K562 (cell line): ENCODE measurements at regions not wholly inside any gene's neighbourhood (a gene's known extent, or its start where the extent isn't known, plus 50 kb on each side); places are given as distances from the start of the nearest gene placed in this dataset.

ENCODE experiments used
- ATAC-seq: fragments of 200-7000 bp; cut with Tn5 transposase; 3 replicates; pipeline ENCODE4 v1.9.1; 2020; ENCODE audit warnings: moderate library complexity
- BruUV-seq: library from RNA; stranded (reverse); fragments of 400-500 nt; replicated peaks from 2 replicates; lab custom pipeline; 2021; lab: Mats Ljungman, UMichigan
- CTCF ChIA-PET: fragments of 300-600 bp; formaldehyde crosslinking; extraction: SDS; loops from one replicate; lab custom pipeline; 2021; ENCODE audit warnings: low intra/inter-chr PET ratio; lab: Yijun Ruan, JAX
- POLR2A ChIA-PET: fragments of 300-600, 350-650 bp; sonication (Branson Sonifier 250); formaldehyde crosslinking; extraction: SDS; loops from one replicate; lab custom pipeline; 2021; ENCODE audit warnings: antibody characterized with exemption, inconsistent platforms; lab: Yijun Ruan, JAX
- DNase-seq, 4 experiments: peaks; one replicate each; pipeline versions ENCODE4 v3.0.0 to v3.0.0-alpha.2; 2011 to 2018; ENCODE audit warnings: low spot score in 3 of 4, mixed read lengths in 3 of 4; ENCODE audit errors: extremely low read depth in 1 of 4
- FAIRE-seq: peaks from 2 replicates; lab custom pipeline; 2011; peaks lifted over from hg19 to GRCh38; lab: Jason Lieb, UNC
- H2AFZ ChIP-seq: 2 replicates; pipeline ENCODE4 v1.6.0; 2011; ENCODE audit warnings: low read depth, low read length, control low read depth, inconsistent platforms
- H3K27ac ChIP-seq: fragments of 200-600 bp; 3 replicates; pipeline ENCODE4 v1.8.0; 2011; ENCODE audit warnings: low read depth, mild to moderate bottlenecking, control low read depth, inconsistent platforms, low read length, moderate library complexity, mixed read lengths; ENCODE audit errors: extremely low read depth
- H3K27me3 ChIP-seq, 2 experiments: fragments of 300-600 bp in 1 of 2; 2 replicates in 1 of 2; 3 replicates in 1 of 2; pipeline versions ENCODE4 v1.6.0 to v1.8.0; 2011; ENCODE audit warnings: inconsistent platforms in 2 of 2, low read length in 2 of 2, mild to moderate bottlenecking in 1 of 2, mixed read lengths in 1 of 2, moderate library complexity in 1 of 2; ENCODE audit not compliant: control insufficient read depth in 2 of 2, insufficient read depth in 2 of 2
- H3K36me3 ChIP-seq: fragments of 300-600 bp; 3 replicates; pipeline ENCODE4 v1.8.0; 2011; ENCODE audit warnings: mild to moderate bottlenecking, low read length, inconsistent platforms; ENCODE audit not compliant: control insufficient read depth, insufficient read depth
- H3K4me1 ChIP-seq, 2 experiments: fragments of 200-600 bp in 1 of 2; replicated peaks in 1 of 2; 2 replicates in 1 of 2; 3 replicates in 1 of 2; pipeline versions ENCODE4 v1.5.1 to v1.8.0; 2011; ENCODE audit warnings: inconsistent platforms in 2 of 2, low read length in 2 of 2, mild to moderate bottlenecking in 1 of 2, mixed read lengths in 1 of 2, moderate library complexity in 1 of 2; ENCODE audit not compliant: control insufficient read depth in 2 of 2, insufficient read depth in 2 of 2
- H3K4me2 ChIP-seq: 2 replicates; pipeline ENCODE4 v1.6.1; 2011; ENCODE audit warnings: low read length, control low read depth, inconsistent platforms, mixed read lengths; ENCODE audit not compliant: insufficient read depth
- H3K4me3 ChIP-seq: fragments of 200-600 bp; sonication (generic), shearing (Covaris generic); 2 replicates; pipeline ENCODE4 v1.5.1; 2016; ENCODE audit warnings: control low read depth, inconsistent platforms
- H3K79me2 ChIP-seq: fragments of 200-600 bp; 3 replicates; pipeline ENCODE4 v1.8.0; 2011; ENCODE audit warnings: low read length, inconsistent platforms; ENCODE audit not compliant: control insufficient read depth, insufficient read depth
- H3K9ac ChIP-seq, 2 experiments: 2 replicates each; pipeline versions ENCODE4 v1.6.0 to v1.6.1; 2011; ENCODE audit warnings: low read depth in 2 of 2, low read length in 2 of 2, control low read depth in 1 of 2, inconsistent platforms in 1 of 2, mild to moderate bottlenecking in 1 of 2, mixed read lengths in 1 of 2; ENCODE audit not compliant: insufficient read depth in 1 of 2
- H3K9me1 ChIP-seq: one replicate; pipeline ENCODE4 v1.6.0; 2011; ENCODE audit warnings: inconsistent platforms, mild to moderate bottlenecking, low read length, moderate library complexity; ENCODE audit not compliant: control insufficient read depth, insufficient read depth
- H3K9me3 ChIP-seq: replicated peaks from 2 replicates; pipeline ENCODE4 v1.5.1; 2011; ENCODE audit warnings: low read depth, low read length, inconsistent platforms; ENCODE audit not compliant: control insufficient read depth, insufficient read depth
- H4K20me1 ChIP-seq: replicated peaks from 2 replicates; pipeline ENCODE4 v1.6.1; 2011; ENCODE audit warnings: low read length, inconsistent platforms, mixed read lengths; ENCODE audit not compliant: control insufficient read depth, insufficient read depth
- CBX3 ChIP-seq, 2 experiments: IDR thresholded peaks; 1 replicate in 1 of 2; 2 replicates in 1 of 2; pipeline ENCODE4 v1.6.1; 2012; ENCODE audit warnings: inconsistent platforms in 2 of 2, low read length in 2 of 2, borderline replicate concordance in 1 of 2, control low read depth in 1 of 2
- CBX5 ChIP-seq: IDR thresholded peaks from 2 replicates; pipeline ENCODE4 v1.6.1; 2014; ENCODE audit warnings: low read depth, borderline replicate concordance
- HDAC8 ChIP-seq: fragments of 450-650 bp; IDR thresholded peaks from 2 replicates; pipeline ENCODE4 v1.6.1; 2016; ENCODE audit warnings: mild to moderate bottlenecking, missing genetic modification characterization, moderate library complexity, missing compliant biosample characterization
- KLF6 ChIP-seq: fragments of 250-450 bp; sonication (Bioruptor Pico); IDR thresholded peaks from 2 replicates; pipeline ENCODE4 v1.4.0; 2020; ENCODE audit warnings: mild to moderate bottlenecking, moderate library complexity, borderline replicate concordance
- TRIM28 ChIP-seq: fragments of 450-650 bp; IDR thresholded peaks from 2 replicates; pipeline ENCODE4 v1.6.1; 2017
- ZNF280A ChIP-seq: fragments of 450-650 bp; IDR thresholded peaks from 2 replicates; pipeline ENCODE4 v1.6.1; 2018; ENCODE audit warnings: mild to moderate bottlenecking, low read depth; ENCODE audit not compliant: partially characterized antibody
- WGBS: fragments of 100-300 bp; shearing (Covaris generic); methylation state at CpG from one replicate; pipeline ENCODE4 v1.1.6; 2016; ENCODE audit warnings: low coverage, mixed read lengths; ENCODE audit not compliant: insufficient coverage; ENCODE audit errors: missing lambda C conversion rate; 5-methylcytosine and 5-hydroxymethylcytosine counted together
- in situ Hi-C: fragments of 300-500 bp; cut with MboI; formaldehyde crosslinking; loops from 4 replicates; pipeline ENCODE4 v1.15.0; 2018; ENCODE audit warnings: inconsistent platforms, mixed read lengths
- intact Hi-C: fragments of 100-400 bp; cut with micrococcal nuclease; formaldehyde crosslinking; loops from 2 replicates; pipeline ENCODE4 v1.14.2; 2022

DNA sequence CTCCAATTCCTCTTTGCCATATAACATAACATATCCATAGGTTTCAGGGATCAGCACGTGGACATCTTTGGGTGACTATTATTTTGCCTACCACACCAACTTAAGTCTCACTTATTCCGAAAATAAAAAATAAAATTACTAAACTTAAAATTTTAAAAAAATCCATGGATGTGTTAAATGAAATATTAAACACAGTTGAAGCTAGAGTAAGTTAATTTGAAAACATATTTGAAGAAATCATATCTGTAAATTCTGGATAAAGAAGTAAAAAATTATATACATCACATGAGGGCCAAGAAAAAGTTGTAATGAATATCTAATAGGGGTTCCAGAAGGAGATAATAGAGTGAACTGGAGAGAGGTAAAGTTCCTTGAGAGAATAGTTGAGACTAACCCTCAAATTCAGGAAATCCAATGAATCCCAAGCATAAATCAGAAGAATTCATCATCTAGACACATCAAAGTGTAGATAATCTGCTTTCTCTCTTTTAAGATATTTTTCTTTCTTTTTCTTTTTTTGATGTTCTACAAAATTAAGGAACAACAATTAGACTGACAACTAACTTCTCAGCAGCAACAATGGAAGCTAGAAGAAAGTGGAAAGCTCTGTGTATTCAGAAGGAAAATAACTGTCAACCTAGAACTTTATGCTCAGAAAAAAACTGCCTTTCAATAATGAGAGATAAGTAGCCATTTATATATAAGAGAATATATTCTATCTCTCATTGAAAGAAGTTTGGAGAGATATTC is 147.4 kb downstream of the ABHD5 start:
- in situ Hi-C loops (no loop called here), intact Hi-C loops (no loop called here)
- no peak overlapping the region for H2AFZ ChIP-seq
- no TSS peak for BruUV-seq
- TF ChIP-seq ZNF280A, result peak; percentile 60
- TF ChIP-seq CBX5, result peak; percentile 95
- peak; percentile 96 for TF ChIP-seq TRIM28
- TF ChIP-seq KLF6 (CRISPR knock-in tag), result no peak
- TF ChIP-seq CBX3 (IDR thresholded peaks at IDR 0.05; ENCODE audit: borderline replicate concordance in 1 of 2, low read length in 2 of 2), result peak in 1 of 2 experiments; percentile 97; a peak in 2 of 3 replicates
- no peak for TF ChIP-seq HDAC8
- FAIRE-seq (peak; percentile 62), DNase-seq (no peak), ATAC-seq (no peak)
- no peaks in the 10 kb centered on the region for H3K79me2 ChIP-seq
- ChIA-PET CTCF (no interaction called here), POLR2A (interaction anchor here (1.5 kb wide), 1 partner anchor 11 kb away, joined by 4 read pairs; no protein-coding TSS in a partner anchor)
- no peak overlapping the region for H3K9ac ChIP-seq
- peaks cover 4% of the 10 kb centered on the region; the same call in 1 of the 2 replicates for H3K9me3 ChIP-seq
- no peak overlapping the region for H3K27ac ChIP-seq
- no peaks in the 10 kb centered on the region for H3K9me1 ChIP-seq
- no peaks in the 10 kb centered on the region for H4K20me1 ChIP-seq
- 2% methylated on average over 2 of the region's 2 CpGs for WGBS
- H3K27me3 ChIP-seq, result no peaks in the 10 kb centered on the region
- no peaks in the 10 kb centered on the region for H3K4me1 ChIP-seq
- H3K4me3 ChIP-seq, result no peak overlapping the region
- no peak overlapping the region for H3K4me2 ChIP-seq
- no peaks in the 10 kb centered on the region for H3K36me3 ChIP-seq
